WTC11 (cell line): ENCODE measurements at regions not wholly inside any gene's neighbourhood (a gene's known extent, or its start where the extent isn't known, plus 50 kb on each side); places are given as distances from the start of the nearest gene placed in this dataset.

Experiments used
- ATAC-seq: fragments of 200-7000 bp; cut with Tn5 transposase; 2 replicates; pipeline ENCODE4 v1.10.0; 2021; ENCODE audit warnings: mild to moderate bottlenecking, moderate library complexity
- CTCF ChIA-PET: fragments of 300-600 bp; sonication (Branson Sonifier 250); formaldehyde crosslinking; loops from one replicate; lab custom pipeline; 2021; ENCODE audit warnings: antibody characterized with exemption; lab: Charles Lee
- POLR2A ChIA-PET: fragments of 350-600 bp; sonication (Branson Sonifier 250); formaldehyde crosslinking; loops from one replicate; lab custom pipeline; 2021; ENCODE audit warnings: antibody characterized with exemption; lab: Charles Lee
- DNase-seq: peaks from one replicate; pipeline ENCODE4 v3.0.0; 2021; ENCODE audit warnings: low spot score
- H3K27ac Mint-ChIP-seq: 2 replicates; pipeline ENCODE4 v1.8.0; 2021; ENCODE audit warnings: mixed read lengths
- H3K27me3 Mint-ChIP-seq: 2 replicates; pipeline ENCODE4 v1.8.0; 2021; ENCODE audit warnings: low read depth, mild to moderate bottlenecking, moderate library complexity, mixed read lengths
- H3K36me3 Mint-ChIP-seq: 2 replicates; pipeline ENCODE4 v1.8.0; 2021; ENCODE audit warnings: mixed read lengths
- H3K4me1 Mint-ChIP-seq: 2 replicates; pipeline ENCODE4 v1.8.0; 2022; ENCODE audit warnings: mixed read lengths
- H3K4me3 Mint-ChIP-seq: 2 replicates; pipeline ENCODE4 v1.8.0; 2021; ENCODE audit warnings: mild to moderate bottlenecking, moderate library complexity, mixed read lengths
- H3K9me3 Mint-ChIP-seq: 2 replicates; pipeline ENCODE4 v1.8.0; 2021; ENCODE audit warnings: mixed read lengths
- AR ChIP-seq: fragments of 250-450 bp; sonication (Bioruptor Pico); IDR thresholded peaks from 2 replicates; pipeline ENCODE4 v1.9.0; 2021; ENCODE audit warnings: mild to moderate bottlenecking
- ATF6 ChIP-seq: sonication (generic); formaldehyde crosslinking; IDR thresholded peaks from 2 replicates; pipeline ENCODE4 v1.8.1; 2023; ENCODE audit warnings: mild to moderate bottlenecking, missing genetic modification reagents
- ELF4 ChIP-seq: sonication (generic); formaldehyde crosslinking; IDR thresholded peaks from 2 replicates; pipeline ENCODE4 v1.8.1; 2022; ENCODE audit warnings: low read depth, mild to moderate bottlenecking, moderate library complexity, missing genetic modification reagents
- FOXP4 ChIP-seq: sonication (generic); formaldehyde crosslinking; IDR thresholded peaks from 2 replicates; pipeline ENCODE4 v1.8.0; 2022; ENCODE audit warnings: mild to moderate bottlenecking, missing genetic modification reagents
- GABPB1 ChIP-seq: sonication (generic); formaldehyde crosslinking; IDR thresholded peaks from 2 replicates; pipeline ENCODE4 v1.8.1; 2023; ENCODE audit warnings: mild to moderate bottlenecking, missing genetic modification reagents
- GRHL2 ChIP-seq: fragments of 250-450 bp; sonication (Bioruptor Pico); IDR thresholded peaks from 2 replicates; pipeline ENCODE4 v1.8.0; 2022; ENCODE audit warnings: mild to moderate bottlenecking, moderate library complexity; ENCODE audit not compliant: insufficient replicate concordance, severe bottlenecking
- GTF2I ChIP-seq: fragments of 250-450 bp; sonication (Bioruptor Pico); conservative IDR thresholded peaks from 2 replicates; pipeline ENCODE4 v1.4.0; 2021; ENCODE audit warnings: mild to moderate bottlenecking
- HMGA2 ChIP-seq: fragments of 250-450 bp; sonication (Bioruptor Pico); IDR thresholded peaks from 2 replicates; pipeline ENCODE4 v1.4.0; 2021; ENCODE audit warnings: mild to moderate bottlenecking, moderate library complexity
- JAZF1 ChIP-seq: fragments of 250-450 bp; sonication (Bioruptor Pico); IDR thresholded peaks from 2 replicates; pipeline ENCODE4 v1.9.0; 2021; ENCODE audit warnings: moderate library complexity, mild to moderate bottlenecking, inconsistent platforms
- MYBL2 ChIP-seq: sonication (generic); formaldehyde crosslinking; IDR thresholded peaks from 2 replicates; pipeline ENCODE4 v1.8.1; 2023; ENCODE audit warnings: mild to moderate bottlenecking, moderate library complexity, missing genetic modification reagents
- NFYB ChIP-seq: sonication (generic); formaldehyde crosslinking; conservative IDR thresholded peaks from 2 replicates; pipeline ENCODE4 v1.8.0; 2022; ENCODE audit warnings: low read depth, missing genetic modification reagents
- NR2C2 ChIP-seq: sonication (generic); formaldehyde crosslinking; IDR thresholded peaks from 2 replicates; pipeline ENCODE4 v1.8.0; 2022; ENCODE audit warnings: mild to moderate bottlenecking, missing genetic modification reagents
- OVOL2 ChIP-seq: fragments of 250-450 bp; sonication (Bioruptor Pico); IDR thresholded peaks from 2 replicates; pipeline ENCODE4 v1.9.0; 2021; ENCODE audit warnings: mild to moderate bottlenecking, borderline replicate concordance
- PREB ChIP-seq: sonication (generic); formaldehyde crosslinking; IDR thresholded peaks from 2 replicates; pipeline ENCODE4 v1.8.1; 2022; ENCODE audit warnings: mild to moderate bottlenecking, missing genetic modification reagents, moderate library complexity, borderline replicate concordance
- RELA ChIP-seq: sonication (generic); formaldehyde crosslinking; IDR thresholded peaks from 2 replicates; pipeline ENCODE4 v1.8.1; 2022; ENCODE audit warnings: missing genetic modification reagents, mild to moderate bottlenecking, borderline replicate concordance
- RORB ChIP-seq: fragments of 250-450 bp; sonication (Bioruptor Pico); IDR thresholded peaks from 2 replicates; pipeline ENCODE4 v1.9.0; 2021; ENCODE audit warnings: mild to moderate bottlenecking
- TEAD1 ChIP-seq: sonication (generic); formaldehyde crosslinking; IDR thresholded peaks from 2 replicates; pipeline ENCODE4 v1.8.0; 2022; ENCODE audit warnings: mild to moderate bottlenecking, missing genetic modification reagents
- USF1 ChIP-seq: sonication (generic); formaldehyde crosslinking; IDR thresholded peaks from 2 replicates; pipeline ENCODE4 v1.8.0; 2022; ENCODE audit warnings: mild to moderate bottlenecking, missing genetic modification reagents
- ZMAT4 ChIP-seq: fragments of 250-450 bp; sonication (Bioruptor Pico); IDR thresholded peaks from 2 replicates; pipeline ENCODE4 v1.9.0; 2021; ENCODE audit warnings: mild to moderate bottlenecking
- ZNF121 ChIP-seq: sonication (generic); formaldehyde crosslinking; IDR thresholded peaks from 2 replicates; pipeline ENCODE4 v1.8.0; 2023; ENCODE audit warnings: missing genetic modification reagents
- ZNF138 ChIP-seq: sonication (generic); formaldehyde crosslinking; conservative IDR thresholded peaks from 2 replicates; pipeline ENCODE4 v1.8.1; 2022; ENCODE audit warnings: mild to moderate bottlenecking, moderate library complexity, missing genetic modification reagents
- ZNF263 ChIP-seq: sonication (generic); formaldehyde crosslinking; IDR thresholded peaks from 2 replicates; pipeline ENCODE4 v1.8.1; 2022; ENCODE audit warnings: low read depth, mild to moderate bottlenecking, moderate library complexity, missing genetic modification reagents
- ZNF317 ChIP-seq: sonication (generic); formaldehyde crosslinking; IDR thresholded peaks from 2 replicates; pipeline ENCODE4 v1.8.1; 2023; ENCODE audit warnings: low read depth, mild to moderate bottlenecking, moderate library complexity, missing genetic modification reagents, borderline replicate concordance
- ZNF423 ChIP-seq: fragments of 250-450 bp; sonication (Bioruptor Pico); IDR thresholded peaks from 2 replicates; pipeline ENCODE4 v2.1.2; 2022; ENCODE audit warnings: mild to moderate bottlenecking, moderate library complexity

- Mint-ChIP-seq H3K9me3 (peaks cover 21% of the 10 kb centered on the region), H3K27ac (no peak overlapping the region), H3K4me1 (no peaks in the 10 kb centered on the region), H3K36me3 (no peaks in the 10 kb centered on the region; the same call in 1 of the 2 replicates), H3K27me3 (no peaks in the 10 kb centered on the region), H3K4me3 (no peak overlapping the region)
- ATAC-seq (no peak), DNase-seq (no peak)
- ChIA-PET POLR2A (no interaction called here), CTCF (no interaction called here)
- TF ChIP-seq ZNF423 (CRISPR knock-in tag): no peak
- no peak for TF ChIP-seq TEAD1 (CRISPR knock-in tag)
- TF ChIP-seq NR2C2 (CRISPR knock-in tag): no peak
- TF ChIP-seq ZNF263 (CRISPR knock-in tag): no peak
- no peak for TF ChIP-seq PREB
- TF ChIP-seq USF1 (CRISPR knock-in tag): no peak
- TF ChIP-seq HMGA2 (CRISPR knock-in tag): no peak
These were observed 611.3 kb upstream of the GJE1 start for GRCh38 chr6:141521440-141521839.

GRCh38 chr6:141513830-141514229 is 618.9 kb upstream of the GJE1 start:
- TF ChIP-seq AR (CRISPR knock-in tag) (no peak), ELF4 (CRISPR knock-in tag) (no peak), ZMAT4 (CRISPR knock-in tag) (no peak), GTF2I (CRISPR knock-in tag) (no peak), GRHL2 (CRISPR knock-in tag) (no peak), ZNF138 (CRISPR knock-in tag) (no peak), NFYB (CRISPR knock-in tag) (no peak), JAZF1 (CRISPR knock-in tag) (no peak), ZNF317 (CRISPR knock-in tag) (no peak), MYBL2 (CRISPR knock-in tag) (no peak), FOXP4 (CRISPR knock-in tag) (no peak), ATF6 (CRISPR knock-in tag) (no peak), GABPB1 (CRISPR knock-in tag) (no peak), RORB (CRISPR knock-in tag) (no peak), RELA (no peak), OVOL2 (CRISPR knock-in tag) (no peak), ZNF121 (CRISPR knock-in tag) (no peak)
- Mint-ChIP-seq H3K9me3 (peaks cover 6% of the 10 kb centered on the region), H3K27me3 (no peaks in the 10 kb centered on the region), H3K4me1 (no peaks in the 10 kb centered on the region), H3K36me3 (peaks cover 5% of the 10 kb centered on the region), H3K4me3 (no peak overlapping the region), H3K27ac (no peak overlapping the region)
- DNase-seq (no peak), ATAC-seq (no peak)
- ChIA-PET POLR2A (no interaction called here), CTCF (no interaction called here)
